ENCODE measurements at regions not wholly inside any gene's neighbourhood (a gene's known extent, or its start where the extent isn't known, plus 50 kb on each side); places are given as distances from the start of the nearest gene placed in this dataset.
"Not testable (repeated sequence)": the region's sequence is repeated elsewhere in the genome, so short reads cannot be mapped to it uniquely, and the experiment has no call there.

DNA sequence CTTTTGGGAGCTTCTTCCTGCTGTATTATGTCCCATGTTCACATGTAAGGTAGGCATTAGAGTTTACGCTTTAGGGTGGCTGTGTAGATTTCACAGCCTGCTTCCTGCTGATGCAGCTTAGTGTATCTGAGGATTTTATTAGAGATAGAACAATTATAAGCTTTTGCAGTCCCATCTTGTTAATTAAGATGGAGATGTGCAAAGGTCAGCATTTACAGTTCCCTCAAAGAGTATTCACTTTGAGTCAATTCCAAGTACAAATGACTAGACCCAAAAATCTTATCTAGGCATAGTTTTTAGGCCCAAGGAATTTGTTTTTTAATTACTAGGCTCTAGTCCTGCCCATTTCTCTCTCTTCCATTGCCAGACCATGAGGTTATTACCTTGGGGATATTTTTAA, 239.9 kb upstream of the PHF14 start:
- no peak for DNase-seq

DNA sequence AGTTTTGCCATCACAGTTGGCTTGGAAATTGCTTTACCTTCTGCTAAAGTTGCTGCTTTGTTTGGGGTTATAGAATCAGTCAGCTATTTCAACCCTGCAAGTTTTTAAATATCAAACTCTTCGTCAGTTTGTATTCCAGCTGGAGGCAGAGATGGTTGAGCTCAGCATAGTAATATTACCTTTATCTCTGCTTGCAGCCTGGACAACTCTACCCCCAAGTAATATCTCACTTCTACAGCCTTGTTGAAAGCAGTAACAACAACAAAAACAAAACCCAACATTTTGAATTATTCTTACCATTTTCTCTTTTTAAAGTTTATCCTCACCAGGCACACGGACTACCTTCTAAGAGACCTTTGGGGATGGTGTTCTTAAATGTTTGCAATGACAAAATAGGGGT, 239.1 kb upstream of the PHF14 start:
- no peak for DNase-seq

DNA sequence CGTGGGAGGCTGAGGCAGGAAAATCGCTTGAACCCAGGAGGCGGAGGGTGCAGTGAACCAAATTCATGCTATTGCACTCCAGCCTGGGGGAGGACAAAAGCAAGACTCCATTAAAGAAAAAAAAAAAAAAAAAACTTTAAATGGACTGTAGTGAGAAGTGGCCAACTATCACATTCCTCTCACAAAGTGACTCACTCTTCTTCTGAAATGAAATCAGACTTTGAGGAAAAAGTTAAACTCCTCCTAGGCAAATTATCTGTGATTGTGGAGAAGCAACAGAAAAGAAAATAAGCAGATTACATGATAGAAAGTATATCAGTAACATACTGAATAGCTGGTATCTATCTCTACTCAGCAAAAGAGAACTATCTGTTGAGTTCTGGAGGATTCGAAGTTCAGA, 234.3 kb upstream of the PHF14 start:
- DNase-seq: no peak

DNA sequence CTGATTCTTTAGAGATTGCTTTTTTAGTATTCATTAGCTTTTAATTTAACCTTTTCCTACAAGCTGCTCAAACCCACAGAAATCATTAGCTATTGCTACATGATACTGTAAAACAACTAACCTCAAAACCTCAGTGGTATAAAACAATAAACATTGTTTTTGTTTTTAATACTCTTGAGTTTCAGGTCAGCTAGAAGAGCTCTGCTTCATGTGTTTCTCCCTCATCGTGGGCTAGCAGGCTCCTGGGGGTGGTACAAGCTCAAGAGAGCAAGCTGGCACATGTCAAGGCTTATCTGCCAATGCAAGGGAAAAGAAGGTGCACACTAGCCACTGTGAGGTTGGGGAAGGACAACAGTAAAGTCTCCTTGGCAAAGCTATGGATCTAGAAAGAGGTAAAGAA, 232.9 kb upstream of the PHF14 start:
- DNase-seq: no peak

DNA sequence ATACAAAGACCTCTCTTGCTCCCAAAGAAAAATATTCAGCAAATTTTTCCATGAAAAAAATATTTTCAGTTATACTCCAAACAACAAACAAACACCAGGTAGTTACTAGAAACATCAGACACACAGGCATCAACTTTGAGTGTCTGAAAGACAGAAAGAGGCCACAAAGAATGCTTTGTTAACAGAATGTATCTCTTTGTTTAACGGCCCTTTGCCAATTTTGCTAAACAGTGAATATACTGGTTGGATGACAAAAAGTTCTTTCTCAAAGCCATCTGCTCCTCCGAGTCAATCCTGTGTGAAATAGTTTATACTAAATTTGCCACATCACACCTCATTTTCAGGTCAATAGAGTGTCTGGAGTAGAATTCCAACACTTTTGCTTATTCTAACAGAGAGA, 216.7 kb upstream of the PHF14 start:
- DNase-seq: no peak

DNA sequence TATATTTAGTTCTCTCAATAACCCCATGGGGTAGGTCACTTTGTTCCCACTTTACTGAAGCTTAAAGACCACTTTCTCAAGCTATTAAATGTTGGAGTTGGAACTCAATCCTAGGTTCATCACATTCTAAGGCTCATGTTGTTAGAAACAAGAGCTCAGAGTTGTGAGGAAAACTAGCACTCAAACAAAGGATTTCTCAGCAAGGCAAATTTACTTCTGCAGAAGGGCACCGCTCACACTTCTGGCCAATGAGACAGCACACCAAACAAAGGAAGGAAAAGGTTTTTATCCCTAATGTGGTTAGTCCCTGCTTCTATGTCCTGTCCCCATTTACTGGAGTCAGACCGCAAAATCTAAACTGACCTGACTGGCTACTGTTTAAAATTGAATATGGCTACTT, 214.6 kb upstream of the PHF14 start:
- no peak for DNase-seq

DNA sequence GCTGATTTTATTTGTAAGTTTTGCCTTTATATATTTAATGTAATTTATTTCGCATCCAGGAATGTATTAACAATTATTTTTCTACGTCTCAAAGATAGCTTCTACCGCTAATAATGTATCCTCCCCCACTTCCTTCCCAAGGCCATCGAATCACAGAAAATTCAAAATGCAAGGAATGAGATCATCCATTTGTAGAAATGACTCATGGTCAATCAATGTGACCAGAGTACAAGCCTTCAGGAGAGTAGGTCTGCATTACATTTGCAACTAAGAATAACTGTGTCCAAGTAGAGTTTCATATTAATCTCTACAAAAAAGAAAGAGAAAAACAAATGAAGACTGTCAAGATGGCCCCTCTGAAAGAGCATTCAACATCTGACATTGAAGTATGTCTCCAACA, 205.9 kb upstream of the PHF14 start:
- DNase-seq: no peak

DNA sequence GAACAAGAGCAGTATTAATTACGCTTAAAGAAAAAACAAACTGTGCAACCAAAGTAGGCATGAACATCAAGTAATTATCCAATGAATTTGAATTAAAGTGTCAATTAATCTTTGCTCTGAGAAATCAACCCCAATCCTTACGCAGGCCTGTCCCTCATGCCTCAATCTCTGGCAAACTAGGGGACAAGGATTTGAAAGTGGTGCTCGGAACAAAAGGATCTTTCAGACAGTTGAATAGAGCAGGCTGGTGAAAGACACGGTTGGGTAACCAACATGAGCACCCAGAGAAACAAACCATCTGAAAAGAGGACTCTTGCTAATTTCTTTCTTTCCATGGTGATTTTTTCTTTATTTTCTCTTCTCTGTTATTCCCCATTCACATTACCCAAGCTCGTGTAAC, 203.5 kb upstream of the PHF14 start:
- no peak for DNase-seq

DNA sequence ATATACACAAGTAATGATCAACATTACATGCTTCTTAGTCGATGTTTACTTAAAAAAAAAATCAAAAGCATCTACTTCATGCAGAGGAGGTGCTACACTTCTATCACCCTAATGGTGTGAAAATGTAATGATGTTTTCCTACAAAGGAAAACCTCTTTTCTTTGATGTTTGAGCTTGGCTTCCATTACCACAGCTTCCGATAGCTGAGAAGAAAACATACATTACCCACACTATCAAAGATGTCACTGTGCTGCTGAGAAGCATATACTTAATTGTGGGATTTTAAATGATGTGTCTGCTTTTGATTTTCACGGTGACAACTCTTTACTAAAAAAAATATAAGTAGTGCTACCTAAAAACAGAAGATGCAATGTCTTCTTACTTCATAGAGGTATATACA, 200.2 kb upstream of the PHF14 start:
- no peak for DNase-seq

DNA sequence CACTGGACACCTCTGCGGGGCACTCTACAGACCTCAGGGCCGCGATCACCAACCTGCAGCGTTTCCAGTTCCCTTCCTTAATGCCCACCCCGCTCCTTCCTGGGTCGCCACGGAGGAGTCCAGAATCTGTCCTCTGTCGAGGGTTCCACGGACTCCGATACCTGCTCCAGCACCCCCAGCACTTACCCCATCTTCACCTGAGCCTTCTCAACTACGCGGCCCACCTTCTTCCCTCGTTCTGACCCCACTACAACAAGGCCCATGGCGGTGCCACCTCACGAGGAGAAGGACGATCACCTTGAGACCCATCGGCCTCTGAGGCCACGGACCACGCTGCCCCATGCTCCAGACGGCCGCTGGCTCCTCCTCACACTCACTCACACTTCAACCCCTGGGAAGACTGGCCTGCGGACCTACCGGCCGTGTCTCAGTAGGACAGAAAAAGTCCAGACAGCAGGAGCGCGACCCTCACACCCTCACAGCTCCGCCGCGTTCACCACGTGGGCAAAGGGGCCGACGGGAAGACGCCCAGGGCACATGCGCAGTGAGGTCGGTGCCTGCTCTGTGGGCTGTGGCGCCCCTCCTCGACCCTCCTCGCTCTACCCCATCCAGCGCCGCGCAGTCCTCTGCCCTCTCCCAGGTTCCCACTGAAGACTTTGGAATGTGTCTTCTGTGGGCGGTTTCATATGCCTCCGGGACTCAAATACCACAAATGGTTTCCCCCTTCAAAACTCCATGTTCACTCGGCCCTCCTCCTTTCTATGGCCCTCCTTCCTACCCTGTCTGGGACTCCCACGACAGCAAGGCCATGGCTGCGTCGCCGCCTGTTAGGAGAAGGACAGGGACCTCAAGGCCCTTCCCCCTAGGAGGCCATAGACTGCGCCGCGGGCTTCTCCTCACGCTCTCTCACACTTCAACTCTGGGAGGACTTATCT, 193.9 kb upstream of the PHF14 start:
- DNase-seq: no peak

DNA sequence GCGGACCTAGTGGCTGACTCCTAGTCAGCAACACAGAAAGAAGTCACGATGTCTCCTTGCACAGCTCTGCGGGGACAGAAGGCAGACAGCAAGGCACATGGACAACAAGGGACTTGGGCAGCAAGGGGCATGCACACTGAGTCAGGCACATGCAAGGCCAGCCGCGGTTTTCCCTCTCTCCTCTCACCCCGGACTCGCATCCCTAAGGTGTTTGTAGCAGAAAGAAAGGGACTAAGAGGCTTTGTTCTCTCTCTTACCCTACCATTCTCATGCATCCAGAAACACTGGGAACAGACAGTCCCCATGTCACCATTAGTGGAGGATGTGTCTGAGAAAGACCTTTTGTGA, 193.3 kb upstream of the PHF14 start:
- DNase-seq: no peak

DNA sequence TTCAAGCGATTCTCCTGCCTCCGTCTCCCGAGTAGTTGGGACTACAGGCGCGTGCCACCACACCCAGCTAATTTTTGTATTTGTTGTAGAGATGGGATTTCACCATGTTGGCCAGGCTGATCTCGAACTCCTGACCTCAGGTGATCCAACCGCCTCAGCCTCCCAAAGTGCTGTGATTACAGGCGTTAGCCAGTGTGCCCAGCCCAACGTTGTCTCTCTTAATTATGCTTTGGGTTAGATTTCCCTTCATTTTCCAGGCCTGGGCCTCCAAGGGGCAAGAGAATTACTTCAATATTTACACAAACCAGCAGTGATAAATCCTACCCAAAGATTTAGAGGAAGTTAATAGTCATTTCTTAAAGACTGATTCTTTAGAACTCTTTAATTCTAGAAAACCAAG, 186.7 kb upstream of the PHF14 start:
- DNase-seq: not testable (repeated sequence)

DNA sequence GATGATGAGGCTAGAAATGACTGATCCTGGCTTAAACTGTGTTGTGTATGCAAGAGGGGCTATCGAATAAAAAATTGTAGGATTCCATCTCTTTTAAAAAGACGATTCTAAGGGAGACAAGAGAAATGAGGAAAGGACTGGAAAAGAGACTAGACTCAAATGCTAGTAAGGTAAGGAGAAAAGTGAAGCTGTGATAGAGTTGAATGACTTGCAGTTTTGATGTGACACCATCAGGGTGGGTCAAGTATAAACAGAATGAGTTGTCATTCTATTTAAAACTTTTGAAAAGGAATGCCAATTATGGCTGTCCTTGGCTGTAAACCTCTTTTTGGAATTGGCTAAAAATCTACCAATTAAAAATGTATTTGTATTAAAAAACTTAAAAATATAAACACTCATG, 184.5 kb upstream of the PHF14 start:
- DNase-seq: no peak

DNA sequence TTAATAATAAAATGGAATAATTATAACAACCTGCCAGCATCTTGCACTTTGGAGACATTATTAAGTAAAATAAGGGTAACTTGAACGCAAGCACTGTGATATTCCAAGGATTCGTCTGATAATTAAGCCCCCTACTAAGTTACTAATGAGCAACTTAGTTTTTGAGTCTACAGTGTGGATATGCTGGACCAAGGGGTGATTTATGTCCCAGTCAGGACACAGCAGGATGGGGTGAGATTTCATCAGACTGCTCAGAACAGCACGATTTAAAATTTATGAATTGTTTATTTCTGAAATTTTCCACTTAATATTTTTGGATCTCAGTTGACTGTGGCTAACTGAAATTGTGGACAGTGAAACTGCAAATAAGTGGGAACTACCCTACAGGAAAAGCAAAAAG, 182.8 kb upstream of the PHF14 start:
- DNase-seq: no peak

DNA sequence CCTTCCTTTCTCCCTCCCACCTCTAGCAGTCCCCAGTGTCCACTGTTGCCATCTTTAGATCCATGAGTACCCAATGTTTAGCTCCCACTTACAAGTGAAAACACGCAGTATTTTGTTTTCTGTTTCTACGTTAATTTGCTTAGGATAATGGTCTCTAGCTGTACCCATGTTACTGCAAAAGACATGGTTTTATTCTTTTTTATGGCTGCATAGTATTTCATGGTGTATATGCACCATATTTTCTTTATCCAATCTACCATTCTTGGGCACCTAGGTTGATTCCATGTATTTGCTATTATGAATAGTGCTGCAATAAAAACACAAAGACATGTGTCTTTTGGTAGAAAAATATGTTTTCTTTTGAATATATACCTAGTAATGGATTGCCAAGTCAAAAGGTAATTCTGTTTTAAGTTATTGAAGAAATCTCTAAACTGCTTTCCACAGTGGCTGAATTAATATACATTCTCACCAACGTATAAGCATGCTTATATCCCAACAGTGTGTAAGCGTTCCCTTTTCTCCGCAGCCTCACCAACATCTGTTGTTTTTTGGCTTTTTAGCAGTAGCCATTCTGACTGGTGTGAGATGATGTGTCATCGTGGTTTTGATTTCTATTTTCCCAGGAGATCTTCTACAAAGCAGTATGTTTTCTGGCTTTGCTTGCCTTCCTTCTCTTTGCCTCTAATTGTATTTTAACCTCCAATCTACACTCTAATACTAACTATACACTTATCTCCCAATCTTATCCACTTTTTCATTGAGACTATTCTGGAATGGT, 179.5 kb upstream of the PHF14 start:
- no peak for DNase-seq

DNA sequence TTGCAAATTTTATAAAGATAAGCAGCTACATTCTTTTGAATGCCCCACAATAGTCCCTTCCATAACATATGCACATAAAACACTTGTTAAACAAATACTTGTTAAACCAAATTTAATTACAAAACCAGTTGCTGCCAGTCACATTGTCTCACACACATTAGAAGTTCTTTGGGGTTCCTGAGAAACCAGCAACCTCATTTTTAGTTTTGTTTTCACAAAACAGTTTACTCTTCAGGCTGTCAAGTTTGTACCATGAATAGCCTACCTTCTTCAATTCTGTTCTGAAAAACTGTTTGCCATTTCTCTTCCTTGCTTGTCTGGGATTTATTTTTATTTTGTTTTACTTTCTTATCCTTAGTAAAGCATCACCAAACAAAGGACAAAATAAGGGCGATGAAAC, 176.5 kb upstream of the PHF14 start:
- DNase-seq: no peak

DNA sequence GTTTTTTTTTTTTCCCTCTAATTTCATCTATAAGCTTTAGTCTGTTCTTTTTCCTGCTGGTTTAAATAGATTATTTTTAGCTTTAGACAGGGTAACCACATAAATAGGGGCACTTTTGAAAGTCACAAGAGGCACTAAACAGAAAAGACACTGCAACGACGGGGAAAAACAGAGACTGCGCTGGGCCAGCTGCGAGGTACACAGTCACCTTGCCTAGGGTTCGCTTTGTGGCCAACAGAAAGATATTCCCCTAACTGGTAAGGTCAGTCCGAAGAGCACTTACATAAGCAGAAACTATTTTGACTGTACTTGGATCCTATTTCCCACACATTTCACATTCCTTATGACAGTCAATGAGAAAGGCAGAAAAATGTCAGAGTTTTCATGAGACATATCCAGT, 175.6 kb upstream of the PHF14 start:
- no peak for DNase-seq

DNA sequence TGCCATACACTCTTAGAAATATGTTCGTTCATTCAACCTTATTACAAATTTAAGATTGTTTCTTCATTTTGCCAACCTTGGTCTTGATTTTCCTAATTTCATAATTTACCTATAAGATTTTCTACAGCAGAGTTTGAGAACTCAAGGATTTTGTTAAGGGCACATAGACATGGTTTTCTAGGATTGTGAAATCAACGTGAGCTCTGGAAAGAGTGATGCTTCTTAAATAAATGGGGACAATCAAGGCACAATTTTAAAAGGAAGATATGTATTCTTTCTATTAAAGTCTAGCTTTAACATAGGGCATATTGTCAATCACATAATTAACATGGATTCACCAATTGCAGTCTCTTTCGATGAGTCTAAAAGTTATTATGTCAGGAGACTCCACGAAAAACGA, 174.2 kb upstream of the PHF14 start:
- no peak for DNase-seq

DNA sequence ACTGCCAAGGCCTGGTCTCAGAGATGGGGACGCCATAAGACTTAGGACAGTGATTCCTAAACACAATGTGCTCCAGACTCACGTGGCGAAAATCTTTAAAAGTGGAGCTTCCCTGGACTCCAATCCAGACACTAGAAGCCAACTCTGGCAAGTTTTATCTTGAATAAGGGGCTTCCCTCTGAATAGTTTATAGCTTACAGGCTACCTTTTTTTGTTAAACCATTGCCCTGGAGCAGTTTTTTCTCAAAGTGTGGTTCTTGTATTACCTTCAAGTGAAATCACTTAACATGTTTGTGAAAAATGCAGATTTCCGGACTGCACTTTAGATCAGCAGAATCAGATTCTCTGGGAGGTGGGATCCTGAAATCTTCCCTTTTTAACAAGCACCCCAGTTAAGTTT, 171.7 kb upstream of the PHF14 start:
- DNase-seq: no peak

DNA sequence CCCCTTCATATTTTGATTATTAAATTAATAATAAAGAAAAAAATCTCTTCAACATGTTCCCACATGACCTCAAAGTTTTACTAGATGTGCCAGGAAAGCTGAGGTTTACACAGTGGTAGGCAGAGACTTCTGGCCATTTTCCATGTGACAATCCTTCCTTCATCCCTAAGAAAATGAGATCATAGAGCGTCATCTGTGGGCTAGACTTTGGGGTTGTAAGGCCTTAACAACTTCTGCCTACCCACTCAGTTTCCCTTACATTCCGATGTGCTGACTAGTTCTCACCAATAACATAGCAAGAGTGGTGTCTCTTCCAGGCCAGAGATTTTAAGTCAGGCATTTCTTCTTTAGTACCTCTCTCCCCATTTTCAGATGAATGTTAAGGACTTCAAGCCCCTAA, 171.1 kb upstream of the PHF14 start:
- no peak for DNase-seq

DNA sequence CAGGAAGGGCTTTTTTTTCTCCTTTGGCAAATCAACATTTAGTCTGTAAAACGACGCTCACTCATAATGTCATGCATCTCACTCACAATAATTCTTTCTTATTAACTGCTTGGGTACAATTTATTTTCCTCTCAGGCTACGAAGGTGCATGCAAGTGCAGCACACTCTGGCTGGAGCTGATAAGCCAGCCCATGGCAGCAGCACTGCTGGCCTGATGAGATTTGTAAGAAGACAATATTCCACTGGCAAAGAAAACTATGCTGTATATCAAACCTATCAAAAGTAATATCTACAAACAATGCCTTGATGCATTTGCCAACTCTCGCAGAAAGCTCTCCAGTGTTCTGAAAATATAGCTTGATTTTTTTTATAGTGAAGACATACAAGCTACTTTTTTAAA, 170.0 kb upstream of the PHF14 start:
- DNase-seq: no peak

DNA sequence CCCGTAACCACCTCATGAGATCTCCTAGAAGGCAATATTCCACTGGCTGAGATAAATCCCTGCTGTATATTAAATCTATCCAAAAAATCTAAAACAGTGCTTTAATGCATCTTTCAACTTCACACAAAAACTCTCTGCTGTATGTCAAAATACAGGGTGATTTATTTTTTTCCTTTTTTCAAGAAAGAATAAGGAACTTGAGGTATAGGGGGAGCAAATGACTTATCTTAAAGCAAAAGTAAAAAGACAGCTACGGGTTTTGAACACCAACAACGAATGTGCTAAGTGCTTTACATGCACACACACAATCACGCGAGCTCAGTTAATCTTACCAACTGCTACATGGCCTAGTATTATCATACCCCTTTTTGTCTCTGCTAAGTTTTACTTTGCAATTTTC, 168.9 kb upstream of the PHF14 start:
- DNase-seq: no peak

DNA sequence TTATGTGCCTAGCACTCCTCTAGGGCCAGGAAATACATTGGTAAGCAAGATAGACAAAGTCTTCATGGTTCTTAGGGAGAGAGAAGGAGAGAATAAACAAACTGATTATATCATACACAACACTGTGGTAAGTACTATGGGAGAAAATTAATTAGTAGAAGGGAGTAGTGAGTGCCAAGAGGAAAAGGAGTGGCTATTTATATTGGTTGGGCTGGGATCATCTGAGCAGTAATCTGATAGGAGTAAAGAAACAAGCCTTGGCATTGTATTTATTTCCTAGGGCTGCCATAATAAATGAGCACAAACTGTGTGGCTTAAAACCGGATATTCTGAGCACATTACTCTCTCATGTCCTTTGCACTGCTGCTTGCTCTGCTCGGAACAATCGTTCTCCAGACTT, 158.1 kb upstream of the PHF14 start:
- DNase-seq: no peak

DNA sequence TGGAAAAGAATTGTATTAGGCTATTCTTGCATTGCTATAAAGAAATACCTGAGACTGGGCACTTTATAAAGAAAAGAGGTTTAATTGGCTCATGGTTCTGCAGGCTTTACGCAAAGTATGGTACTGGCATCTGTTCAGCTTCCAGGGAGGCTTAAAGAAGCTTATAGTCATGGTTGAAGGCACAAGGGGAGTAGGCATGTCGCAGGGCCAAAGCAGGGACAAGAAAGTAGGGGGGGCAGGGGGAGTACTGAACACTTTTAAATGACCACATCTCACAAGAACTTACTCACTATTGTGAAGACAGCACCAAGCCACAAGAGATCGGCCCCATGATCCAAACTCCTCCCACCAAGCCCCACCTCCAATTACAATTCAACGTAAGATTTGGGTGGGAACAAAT, 152.5 kb upstream of the PHF14 start:
- DNase-seq: no peak

DNA sequence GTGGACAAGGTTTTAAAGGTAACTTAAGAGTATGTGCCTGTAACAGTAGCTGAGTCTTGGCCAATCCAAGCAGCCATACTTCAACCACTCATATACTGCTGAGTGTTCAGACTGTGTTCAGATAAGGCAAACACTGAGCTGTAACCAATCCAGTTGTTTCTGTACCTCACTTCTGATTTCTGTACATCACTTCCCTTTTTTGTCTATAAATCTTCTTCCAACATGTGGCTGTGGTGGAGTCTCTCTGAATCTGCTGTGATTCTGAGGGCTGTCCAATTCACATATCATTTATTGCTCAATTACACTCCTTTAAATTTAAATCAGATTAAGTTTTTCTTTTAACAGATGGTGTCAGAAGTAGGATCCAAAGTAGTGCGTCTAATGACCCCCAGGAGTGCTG, 149.5 kb upstream of the PHF14 start:
- no peak for DNase-seq

Measured in activated CD4-positive, alpha-beta T cell treated with anti-CD3 and anti-CD28 coated beads, Interleukin-2, Interleukin-6, amounts not matched to agents 100 ng/mL and 50 ng/mL, durations not matched to agents 16 hours and 8 hours (primary cell).